ENCODE measurements at regions not wholly inside any gene's neighbourhood (a gene's known extent, or its start where the extent isn't known, plus 50 kb on each side); places are given as distances from the start of the nearest gene placed in this dataset.

DNA sequence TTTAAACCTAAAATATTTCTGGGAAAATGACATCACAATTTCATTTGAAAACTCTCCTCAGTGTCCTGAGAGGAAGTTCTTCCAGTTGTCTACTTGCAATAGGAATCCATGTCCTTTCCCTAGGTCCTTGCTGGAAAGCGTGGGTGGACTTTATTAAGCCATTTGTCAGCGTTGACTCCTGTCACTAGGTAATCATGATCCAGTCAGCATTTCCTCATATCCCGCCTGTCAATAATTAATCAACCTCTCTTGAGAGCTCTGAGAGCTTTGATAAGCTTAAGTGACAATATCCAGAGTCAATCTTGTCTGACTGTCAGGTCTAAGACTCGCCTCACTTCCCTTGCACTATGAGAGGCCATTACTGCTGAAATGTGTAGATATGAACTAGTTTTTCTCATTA lies 107.2 kb upstream of the SLIT3 start:
- H3K9ac ChIP-seq (ENCODE audit: low read length) = no peak overlapping the region
- H3K4me1 Mint-ChIP-seq = no peaks in the 10 kb centered on the region
- no peaks in the 10 kb centered on the region for H4K20me1 ChIP-seq (ENCODE audit: control insufficient read depth, insufficient read depth, low read length, poor library complexity, severe bottlenecking)
- TF ChIP-seq, protein P1, sequence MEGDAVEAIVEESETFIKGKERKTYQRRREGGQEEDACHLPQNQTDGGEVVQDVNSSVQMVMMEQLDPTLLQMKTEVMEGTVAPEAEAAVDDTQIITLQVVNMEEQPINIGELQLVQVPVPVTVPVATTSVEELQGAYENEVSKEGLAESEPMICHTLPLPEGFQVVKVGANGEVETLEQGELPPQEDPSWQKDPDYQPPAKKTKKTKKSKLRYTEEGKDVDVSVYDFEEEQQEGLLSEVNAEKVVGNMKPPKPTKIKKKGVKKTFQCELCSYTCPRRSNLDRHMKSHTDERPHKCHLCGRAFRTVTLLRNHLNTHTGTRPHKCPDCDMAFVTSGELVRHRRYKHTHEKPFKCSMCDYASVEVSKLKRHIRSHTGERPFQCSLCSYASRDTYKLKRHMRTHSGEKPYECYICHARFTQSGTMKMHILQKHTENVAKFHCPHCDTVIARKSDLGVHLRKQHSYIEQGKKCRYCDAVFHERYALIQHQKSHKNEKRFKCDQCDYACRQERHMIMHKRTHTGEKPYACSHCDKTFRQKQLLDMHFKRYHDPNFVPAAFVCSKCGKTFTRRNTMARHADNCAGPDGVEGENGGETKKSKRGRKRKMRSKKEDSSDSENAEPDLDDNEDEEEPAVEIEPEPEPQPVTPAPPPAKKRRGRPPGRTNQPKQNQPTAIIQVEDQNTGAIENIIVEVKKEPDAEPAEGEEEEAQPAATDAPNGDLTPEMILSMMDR (IDR thresholded peaks at IDR 0.05) = no peak
- no peak for TF ChIP-seq EZH2 (IDR thresholded peaks at IDR 0.05; ENCODE audit: borderline replicate concordance, insufficient read depth, low read depth, low read length, poor library complexity, severe bottlenecking)
- no peak overlapping the region for H2AFZ ChIP-seq (ENCODE audit: insufficient read depth, low read depth, low read length, poor library complexity, severe bottlenecking)
- ATAC-seq (ENCODE audit: low read depth) (no peak), DNase-seq (no peak)
- no peaks in the 10 kb centered on the region for H3K36me3 ChIP-seq (replicated peaks in 1 of 2; ENCODE audit: control extremely low read depth in 1 of 2, control insufficient read depth in 1 of 2, extremely low read depth in 1 of 2, insufficient read depth in 2 of 2, low read length in 1 of 2)
- H3K9me3 Mint-ChIP-seq (ENCODE audit: insufficient read depth) = no peaks in the 10 kb centered on the region
- no peaks in the 10 kb centered on the region for H3K27me3 ChIP-seq (replicated peaks in 1 of 4; ENCODE audit: control extremely low read depth in 1 of 4, control insufficient read depth in 3 of 4, insufficient read depth in 4 of 4, low read length in 3 of 4)
- ChIA-PET CTCF (no interaction called here), POLR2A (no interaction called here)
- WGBS (ENCODE audit: insufficient coverage) = 100% methylated on average over 2 of the region's 4 CpGs
- H3K27ac ChIP-seq (ENCODE audit: low read length in 2 of 2) = no peak overlapping the region
- H3K79me2 ChIP-seq (ENCODE audit: control insufficient read depth, insufficient read depth, low read length) = no peaks in the 10 kb centered on the region
- no peaks in the 10 kb centered on the region for H3K4me1 ChIP-seq (ENCODE audit: control insufficient read depth in 2 of 2, insufficient read depth in 2 of 2, low read length in 2 of 2)
- no peak overlapping the region for H3K27ac Mint-ChIP-seq
- H3K27me3 Mint-ChIP-seq = peaks cover 10% of the 10 kb centered on the region
- H3K4me3 ChIP-seq (ENCODE audit: control extremely low read depth in 1 of 5, extremely low read depth in 1 of 5, insufficient read depth in 1 of 5, low read depth in 2 of 5, low read length in 4 of 5) = no peak overlapping the region
- no peak overlapping the region for H3K4me3 Mint-ChIP-seq
- no peak overlapping the region for H3K4me2 ChIP-seq (replicated peaks; ENCODE audit: low read depth, low read length, poor library complexity, severe bottlenecking)
- intact Hi-C loops (cut with micrococcal nuclease) = no loop called here
- H3K9me3 ChIP-seq (ENCODE audit: control extremely low read depth in 1 of 3, control insufficient read depth in 2 of 3, insufficient read depth in 1 of 3, low read length in 2 of 3) = no peaks in the 10 kb centered on the region

DNA sequence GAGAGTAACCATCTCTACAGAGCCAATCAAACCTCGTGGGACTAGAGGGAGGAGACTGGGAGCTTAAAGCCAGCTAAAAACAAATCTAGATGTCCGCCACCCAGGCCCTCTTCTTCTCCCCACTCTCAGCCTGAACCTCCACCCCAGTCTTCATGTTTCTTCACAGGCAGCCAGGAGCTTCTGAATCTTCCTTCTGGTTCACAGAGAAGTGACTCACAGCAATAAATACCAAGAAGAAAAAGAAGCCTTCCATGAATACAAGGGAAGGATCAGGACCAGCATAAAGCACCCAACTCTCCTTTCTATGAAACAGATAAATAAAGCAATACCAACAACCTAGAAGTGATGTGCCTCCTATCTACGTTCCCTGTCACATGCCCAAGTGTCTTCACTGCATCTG lies 103.3 kb upstream of the SLIT3 start:
- 75% methylated on average over 2 of the region's 3 CpGs for WGBS (ENCODE audit: insufficient coverage)
- H2AFZ ChIP-seq (ENCODE audit: insufficient read depth, low read depth, low read length, poor library complexity, severe bottlenecking) = no peak overlapping the region
- no peaks in the 10 kb centered on the region for H3K79me2 ChIP-seq (ENCODE audit: control insufficient read depth, insufficient read depth, low read length)
- H3K36me3 ChIP-seq (replicated peaks in 1 of 2; ENCODE audit: control extremely low read depth in 1 of 2, control insufficient read depth in 1 of 2, extremely low read depth in 1 of 2, insufficient read depth in 2 of 2, low read length in 1 of 2) = no peaks in the 10 kb centered on the region
- peaks cover 3% of the 10 kb centered on the region for H3K27me3 Mint-ChIP-seq
- no peak overlapping the region for H3K4me3 ChIP-seq (ENCODE audit: control extremely low read depth in 1 of 5, extremely low read depth in 1 of 5, insufficient read depth in 1 of 5, low read depth in 2 of 5, low read length in 4 of 5)
- DNase-seq = no peak
- H3K4me3 Mint-ChIP-seq = no peak overlapping the region
- POLR2A ChIA-PET = no interaction called here
- no peak overlapping the region for H3K4me2 ChIP-seq (replicated peaks; ENCODE audit: low read depth, low read length, poor library complexity, severe bottlenecking)
- H3K9me3 Mint-ChIP-seq (ENCODE audit: insufficient read depth) = no peaks in the 10 kb centered on the region
- no peak overlapping the region for H3K9ac ChIP-seq (ENCODE audit: low read length)
- H3K27ac ChIP-seq (ENCODE audit: low read length in 2 of 2) = no peak overlapping the region
- H4K20me1 ChIP-seq (ENCODE audit: control insufficient read depth, insufficient read depth, low read length, poor library complexity, severe bottlenecking) = no peaks in the 10 kb centered on the region
- H3K27me3 ChIP-seq (replicated peaks in 1 of 4; ENCODE audit: control extremely low read depth in 1 of 4, control insufficient read depth in 3 of 4, insufficient read depth in 4 of 4, low read length in 3 of 4) = no peaks in the 10 kb centered on the region
- intact Hi-C loops (cut with micrococcal nuclease) = no loop called here
- no peaks in the 10 kb centered on the region for H3K9me3 ChIP-seq (ENCODE audit: control extremely low read depth in 1 of 3, control insufficient read depth in 2 of 3, insufficient read depth in 1 of 3, low read length in 2 of 3)
- CTCF ChIA-PET = no interaction called here
- no peaks in the 10 kb centered on the region for H3K4me1 Mint-ChIP-seq
- no peaks in the 10 kb centered on the region for H3K4me1 ChIP-seq (ENCODE audit: control insufficient read depth in 2 of 2, insufficient read depth in 2 of 2, low read length in 2 of 2)
- no peak overlapping the region for H3K27ac Mint-ChIP-seq
- no peak for ATAC-seq (ENCODE audit: low read depth)
- TF ChIP-seq, protein P1 (IDR thresholded peaks at IDR 0.05) = no peak
- no peak for TF ChIP-seq EZH2 (IDR thresholded peaks at IDR 0.05; ENCODE audit: borderline replicate concordance, insufficient read depth, low read depth, low read length, poor library complexity, severe bottlenecking)

Measured in B cell (primary cell).